ENCODE measurements at regions not wholly inside any gene's neighbourhood (a gene's known extent, or its start where the extent isn't known, plus 50 kb on each side); places are given as distances from the start of the nearest gene placed in this dataset.

GRCh38 chrX:16418650-16419049, 231.3 kb upstream of the S100G start:
- CTCF ChIA-PET, result no interaction called here
- POLR2A ChIA-PET, result no interaction called here
- no peak for TF ChIP-seq CTCF (IDR thresholded peaks at IDR 0.05; ENCODE audit: insufficient read depth, low read length, missing control alignments)
- no peak for DNase-seq (ENCODE audit: low read depth, low spot score)
- H3K4me3 ChIP-seq (ENCODE audit: low read depth, low read length), result no peak overlapping the region

- POLR2A ChIA-PET, result no interaction called here
- no peak overlapping the region for H3K4me3 ChIP-seq (ENCODE audit: low read depth, low read length)
- CTCF ChIA-PET, result interaction anchor here (0.5 to 1.7 kb wide), 2 partner anchors 9 to 613 kb away, joined by 3 to 14 read pairs; no protein-coding TSS in a partner anchor
- DNase-seq (ENCODE audit: low read depth, low spot score), result no peak
- TF ChIP-seq CTCF (IDR thresholded peaks at IDR 0.05; ENCODE audit: insufficient read depth, low read length, missing control alignments), result no peak
These were observed 222.3 kb upstream of the S100G start for GRCh38 chrX:16427668-16428067.

- no peak for TF ChIP-seq CTCF (IDR thresholded peaks at IDR 0.05; ENCODE audit: insufficient read depth, low read length, missing control alignments)
- ChIA-PET POLR2A (no interaction called here), CTCF (interaction anchor here (1.2 to 1.7 kb wide), 3 partner anchors 8 to 307 kb away, joined by 4 to 14 read pairs (median 4); no protein-coding TSS in a partner anchor)
- DNase-seq (ENCODE audit: low read depth, low spot score), result no peak
- no peak overlapping the region for H3K4me3 ChIP-seq (ENCODE audit: low read depth, low read length)
These were observed 220.6 kb upstream of the S100G start for GRCh38 chrX:16429406-16429805.

GRCh38 chrX:16431266-16431665, 218.7 kb upstream of the S100G start:
- TF ChIP-seq CTCF (IDR thresholded peaks at IDR 0.05; ENCODE audit: insufficient read depth, low read length, missing control alignments), result no peak
- POLR2A ChIA-PET, result no interaction called here
- CTCF ChIA-PET, result no interaction called here
- DNase-seq (ENCODE audit: low read depth, low spot score), result no peak
- H3K4me3 ChIP-seq (ENCODE audit: low read depth, low read length), result no peak overlapping the region

- ChIA-PET CTCF (no interaction called here), POLR2A (no interaction called here)
- TF ChIP-seq CTCF (IDR thresholded peaks at IDR 0.05; ENCODE audit: insufficient read depth, low read length, missing control alignments), result no peak
- DNase-seq (ENCODE audit: low read depth, low spot score), result no peak
- H3K4me3 ChIP-seq (ENCODE audit: low read depth, low read length), result no peak overlapping the region
These were observed 216.9 kb upstream of the S100G start for GRCh38 chrX:16433021-16433420.

- no peak overlapping the region for H3K4me3 ChIP-seq (ENCODE audit: low read depth, low read length)
- CTCF ChIA-PET, result interaction anchor here (0.8 to 2.5 kb wide), 9 partner anchors 8 to 297 kb away, joined by 3 to 25 read pairs (median 6); no protein-coding TSS in a partner anchor
- no peak for DNase-seq (ENCODE audit: low read depth, low spot score)
- POLR2A ChIA-PET, result no interaction called here
- no peak for TF ChIP-seq CTCF (IDR thresholded peaks at IDR 0.05; ENCODE audit: insufficient read depth, low read length, missing control alignments)
These were observed 214.5 kb upstream of the S100G start for GRCh38 chrX:16435399-16435986.

All from AG04449 (cell line).